COLO829 (cell line): ENCODE measurements at regions not wholly inside any gene's neighbourhood (a gene's known extent, or its start where the extent isn't known, plus 50 kb on each side); places are given as distances from the start of the nearest gene placed in this dataset.

Source experiments
- DNase-seq: peaks from one replicate; pipeline ENCODE4 v3.0.0; 2012; ENCODE audit warnings: low spot score

DNA sequence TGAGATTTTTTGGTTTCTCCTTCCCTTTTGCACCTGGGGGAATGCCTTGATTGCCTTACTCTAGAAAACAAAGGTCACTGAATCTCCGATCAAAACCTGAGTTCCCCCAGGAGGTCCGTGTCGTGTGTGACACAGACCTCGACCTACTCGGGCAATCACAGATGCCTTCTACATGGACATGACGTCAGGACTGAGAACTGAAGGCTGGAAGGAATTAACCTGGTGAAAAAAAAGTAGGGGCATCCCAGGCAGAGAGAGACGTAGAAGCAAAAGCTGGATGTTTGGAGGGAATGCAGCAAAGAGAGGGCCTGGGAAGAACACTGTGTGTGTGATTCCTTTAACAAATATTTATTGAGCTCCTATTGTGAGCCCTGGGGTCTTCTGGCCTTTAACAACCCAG is 178.0 kb downstream of the PRDM2 start:
- no peak for DNase-seq

DNA sequence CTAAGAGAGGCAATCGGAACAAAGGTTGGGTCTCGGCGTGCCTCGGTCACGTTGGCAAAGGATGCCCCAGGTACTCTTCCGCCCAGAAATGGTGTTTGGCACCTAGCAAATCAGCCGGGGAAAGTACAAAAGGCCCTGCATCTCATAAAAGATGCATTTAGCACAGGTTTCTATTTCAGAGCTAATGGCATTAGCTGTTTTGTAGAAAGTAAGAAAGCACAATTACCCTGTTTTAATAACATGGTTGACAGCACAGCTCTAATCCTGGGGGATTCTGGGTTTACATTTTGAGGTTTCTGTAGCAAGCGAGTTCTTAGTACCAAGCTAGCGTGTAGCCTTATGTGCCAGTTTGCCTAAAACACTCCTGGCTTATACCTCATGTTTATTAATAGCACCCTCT is 178.5 kb downstream of the PRDM2 start:
- DNase-seq = no peak

DNA sequence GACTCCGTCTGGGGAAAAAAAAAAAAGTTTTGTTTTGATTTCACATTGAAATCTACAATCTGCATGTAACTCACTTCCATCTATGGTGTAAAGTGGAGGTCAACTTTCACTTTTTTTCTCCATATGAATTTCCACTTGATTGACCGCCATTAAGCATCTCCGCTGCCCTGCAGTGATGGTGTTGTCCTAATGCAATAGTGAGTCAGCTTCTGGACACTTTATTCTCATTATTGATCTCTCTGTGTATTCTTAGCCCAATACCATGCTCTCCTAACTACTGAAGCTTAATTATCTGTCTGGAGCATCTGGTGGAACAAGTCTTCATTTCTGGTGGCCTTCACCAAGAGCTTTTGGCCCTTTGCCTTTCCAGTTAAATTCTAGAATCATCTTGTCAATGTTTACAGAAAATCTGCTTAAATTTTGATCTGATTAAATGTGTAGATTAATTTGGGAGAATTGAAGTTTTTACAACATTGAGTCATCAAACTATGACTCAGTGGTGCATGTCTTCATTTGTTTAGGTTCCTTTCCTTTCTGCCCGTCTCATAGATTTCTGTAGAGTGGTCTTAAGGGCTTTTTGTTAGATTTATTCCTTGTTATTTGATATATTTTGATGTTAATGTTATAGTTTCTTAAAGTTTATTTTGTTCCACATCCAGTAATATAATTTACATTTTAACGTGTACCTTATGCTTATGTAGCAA is 181.5 kb downstream of the PRDM2 start:
- DNase-seq = no peak

DNA sequence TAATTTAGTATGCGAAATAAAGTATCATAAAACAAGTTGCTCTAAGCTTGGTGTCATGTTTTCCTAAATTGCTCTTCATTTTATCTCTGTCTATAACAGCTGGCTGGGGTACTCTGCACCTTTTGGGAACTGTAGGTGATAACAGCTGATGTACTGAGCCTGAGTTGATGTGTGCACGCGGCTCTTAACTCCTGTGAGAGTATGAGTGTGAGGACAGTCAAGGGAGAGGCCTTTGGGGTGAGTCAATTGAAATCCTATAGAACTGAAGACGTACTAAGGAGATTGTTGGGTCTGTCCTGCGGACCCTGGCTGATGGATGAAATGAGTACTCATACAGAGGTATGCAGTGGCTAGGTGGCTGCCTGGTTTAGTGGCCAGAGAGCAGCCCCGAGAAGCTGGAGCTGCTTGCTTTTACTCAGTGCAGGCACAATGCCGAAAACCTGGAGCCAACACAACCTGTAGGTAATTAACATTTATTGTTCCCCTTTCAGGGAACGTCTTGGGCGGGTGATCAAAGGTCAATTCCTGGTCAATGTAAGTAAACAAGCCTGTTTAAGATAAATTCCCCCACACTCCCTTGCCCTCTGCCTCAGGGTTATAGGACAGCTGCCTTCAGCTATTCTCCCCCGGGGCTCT is 188.5 kb downstream of the PRDM2 start:
- no peak for DNase-seq

DNA sequence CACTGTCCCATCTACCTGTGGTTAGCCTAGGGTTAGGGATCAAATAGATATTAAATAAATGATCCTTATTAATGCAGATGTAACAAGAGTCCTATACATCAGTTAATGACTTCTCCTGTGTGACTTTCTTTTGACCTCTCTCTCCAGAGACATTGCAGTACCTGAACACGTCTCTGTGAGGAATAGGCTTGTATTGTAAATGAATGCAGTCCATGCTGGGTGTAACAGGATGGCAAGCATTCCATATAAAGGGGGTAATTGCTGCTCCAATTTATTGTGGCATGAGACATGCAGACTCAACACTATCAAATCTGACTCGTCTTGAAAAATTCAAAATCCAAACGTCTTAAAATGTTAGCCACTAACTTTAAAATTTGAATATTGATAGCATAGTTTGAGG is 189.5 kb downstream of the PRDM2 start:
- DNase-seq = no peak

DNA sequence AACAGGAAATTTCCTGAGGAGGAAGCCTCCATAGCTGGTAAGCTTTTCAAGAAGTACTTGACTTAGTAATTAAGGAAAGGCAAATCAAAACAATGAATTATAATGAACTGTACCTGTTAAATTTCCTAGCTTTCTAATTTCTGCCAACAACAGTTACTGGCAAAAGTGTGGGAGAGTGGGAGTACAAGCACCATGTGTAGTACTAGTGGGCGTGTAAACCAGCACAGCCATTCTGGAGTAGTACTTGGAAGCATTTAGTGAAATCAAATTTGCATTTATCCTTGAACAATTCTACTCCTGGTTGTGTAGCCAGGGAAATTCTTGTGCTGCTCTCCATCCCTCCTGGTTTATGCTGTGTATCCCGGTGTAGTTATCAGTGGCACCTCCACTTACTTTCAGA is 190.8 kb downstream of the PRDM2 start:
- no peak for DNase-seq

DNA sequence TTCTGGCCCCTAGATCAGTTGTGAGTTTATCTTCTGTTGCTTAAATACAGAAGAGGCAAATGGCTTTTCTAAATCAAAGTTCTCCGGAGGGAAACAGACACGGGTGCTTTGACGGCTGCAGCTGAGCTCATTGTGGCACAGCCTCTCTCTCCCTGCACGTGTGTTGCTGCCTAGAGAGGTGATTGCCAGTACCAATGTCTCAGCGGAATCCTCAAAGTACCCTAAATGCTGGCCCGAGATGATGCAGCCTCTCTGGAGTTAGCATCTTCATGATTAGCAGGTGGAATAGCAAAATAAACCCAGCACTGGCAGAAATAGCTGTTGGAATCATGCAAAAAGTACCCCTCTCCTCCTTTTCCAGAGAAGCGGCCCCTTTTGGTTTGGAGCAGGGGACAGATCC is 192.2 kb downstream of the PRDM2 start:
- DNase-seq = no peak

DNA sequence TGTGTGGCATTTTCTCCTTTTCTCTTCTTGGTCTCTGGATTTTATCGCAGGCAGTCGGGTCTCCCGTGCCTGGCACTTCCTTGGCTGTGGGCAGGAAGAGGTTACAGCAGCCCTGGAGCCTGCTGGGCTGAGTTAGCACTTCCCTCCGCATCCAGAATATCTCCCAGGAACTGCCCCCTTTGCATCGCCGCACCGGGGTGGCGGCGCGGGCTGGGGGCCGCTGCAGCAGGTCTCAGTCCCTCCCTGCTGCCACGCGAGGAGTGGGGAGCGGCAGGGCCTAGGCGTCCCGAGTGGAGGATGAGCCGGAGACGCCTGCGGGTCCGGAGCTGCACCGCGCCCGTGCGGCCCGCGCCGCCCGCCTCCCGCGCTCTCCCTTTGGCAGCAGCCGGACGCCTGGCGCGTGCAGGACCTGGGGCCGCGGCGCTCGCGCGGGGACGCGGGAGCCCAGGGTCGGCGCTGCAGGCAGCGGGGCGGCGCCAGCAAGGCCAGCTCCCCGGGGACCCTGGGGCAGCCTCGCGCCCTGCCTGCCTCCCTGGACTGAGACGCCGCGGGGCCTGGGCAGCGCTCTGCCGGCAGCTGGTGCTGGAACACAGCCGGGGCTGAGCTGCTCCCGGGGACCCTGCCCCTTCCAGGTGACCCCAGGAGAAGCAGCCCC is 192.8 kb downstream of the PRDM2 start:
- no peak for DNase-seq

DNA sequence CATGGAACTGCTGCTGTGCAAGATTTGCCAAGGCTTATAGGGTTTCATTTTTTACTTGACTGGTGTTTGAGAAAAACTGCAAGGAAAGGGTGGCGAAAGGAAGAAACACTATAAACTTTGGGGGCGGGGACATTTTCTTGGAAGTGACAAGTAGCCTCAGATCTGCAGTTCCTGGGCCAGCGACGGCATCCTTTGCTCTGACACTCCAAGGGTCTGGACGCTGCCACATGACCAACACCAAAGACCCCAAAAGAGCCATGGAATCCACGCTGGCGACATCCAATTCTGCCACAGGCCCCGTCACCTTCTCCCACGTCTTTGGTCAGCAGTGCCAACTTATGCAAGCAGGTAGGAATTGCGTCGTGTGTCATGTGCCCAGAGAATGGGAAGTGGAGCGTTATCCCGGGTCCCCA is 193.4 kb downstream of the PRDM2 start:
- no peak for DNase-seq

DNA sequence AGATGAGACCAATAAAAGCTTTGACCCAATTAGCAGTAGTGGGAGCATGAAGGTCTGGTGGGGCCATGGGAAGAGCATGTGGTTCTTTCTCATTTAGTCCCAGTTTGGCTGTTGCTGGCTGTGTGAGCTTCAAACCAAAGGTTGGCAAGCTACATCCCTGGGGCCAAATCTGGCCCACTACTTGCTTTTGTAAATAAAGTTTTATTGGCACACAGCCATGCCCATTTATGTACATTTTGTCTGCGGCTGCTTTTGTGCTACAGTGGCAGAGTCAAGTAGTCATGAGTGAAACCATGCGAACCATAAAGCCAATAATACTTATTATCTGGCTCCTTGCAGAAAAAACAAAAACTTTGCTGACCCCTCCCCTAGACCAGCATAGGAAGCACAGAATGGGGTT is 196.9 kb downstream of the PRDM2 start:
- no peak for DNase-seq

DNA sequence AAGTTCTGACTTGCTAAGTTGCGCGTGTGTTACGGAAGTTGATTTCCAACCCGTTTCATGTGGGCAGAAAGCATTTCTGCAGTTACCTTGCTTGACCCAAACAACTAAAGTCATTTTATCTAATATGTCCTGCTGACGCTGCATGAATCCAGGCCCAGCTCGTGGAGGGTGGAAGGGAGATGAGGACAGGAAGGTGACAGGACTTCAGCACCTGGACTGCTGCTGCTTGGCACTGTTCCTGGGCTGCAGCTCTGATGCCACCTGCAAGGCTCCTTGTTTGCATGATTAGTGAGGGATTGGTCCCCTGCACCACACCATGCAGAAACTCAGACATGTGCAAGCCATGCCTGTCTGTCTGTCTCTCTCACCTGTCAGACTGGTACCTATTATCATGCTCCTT is 198.4 kb downstream of the PRDM2 start:
- DNase-seq = no peak

DNA sequence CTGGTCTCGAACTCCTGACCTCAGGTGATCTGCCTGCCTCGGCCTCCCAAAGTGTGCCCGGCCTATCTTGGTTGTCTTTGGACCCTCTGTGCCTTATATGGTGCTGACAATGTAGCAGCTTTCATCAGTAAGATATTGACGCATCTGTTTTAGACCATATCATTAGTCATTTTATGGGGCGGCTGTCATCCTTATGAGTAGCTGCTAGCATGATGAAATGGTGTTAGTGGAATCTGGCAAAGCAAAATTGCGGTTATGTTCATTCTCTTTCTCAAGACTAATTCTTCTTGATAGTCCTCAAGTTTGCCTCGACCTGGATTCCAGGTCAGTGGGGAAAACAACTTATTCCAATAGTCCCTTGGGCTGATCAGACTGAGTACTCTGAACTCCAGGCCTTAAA is 199.9 kb downstream of the PRDM2 start:
- no peak for DNase-seq

DNA sequence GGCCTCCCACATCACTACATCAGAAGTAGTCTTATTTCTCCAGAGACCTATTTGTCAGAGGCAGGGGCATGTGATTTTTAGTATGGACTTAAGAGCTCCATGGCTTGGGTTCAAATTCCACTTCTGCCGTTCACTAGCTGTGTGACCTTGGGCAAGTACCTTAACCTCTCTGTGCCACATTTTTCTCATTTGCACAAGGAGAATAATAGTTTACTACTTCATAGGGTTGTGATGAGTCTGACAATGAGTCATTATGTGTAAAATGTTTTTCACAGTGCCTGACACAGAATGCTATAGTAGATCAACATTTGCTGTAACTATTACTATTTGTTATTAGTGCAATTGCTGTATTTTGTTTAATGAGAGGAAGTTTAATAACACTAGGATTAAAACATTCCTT is 200.6 kb downstream of the PRDM2 start:
- DNase-seq = no peak

DNA sequence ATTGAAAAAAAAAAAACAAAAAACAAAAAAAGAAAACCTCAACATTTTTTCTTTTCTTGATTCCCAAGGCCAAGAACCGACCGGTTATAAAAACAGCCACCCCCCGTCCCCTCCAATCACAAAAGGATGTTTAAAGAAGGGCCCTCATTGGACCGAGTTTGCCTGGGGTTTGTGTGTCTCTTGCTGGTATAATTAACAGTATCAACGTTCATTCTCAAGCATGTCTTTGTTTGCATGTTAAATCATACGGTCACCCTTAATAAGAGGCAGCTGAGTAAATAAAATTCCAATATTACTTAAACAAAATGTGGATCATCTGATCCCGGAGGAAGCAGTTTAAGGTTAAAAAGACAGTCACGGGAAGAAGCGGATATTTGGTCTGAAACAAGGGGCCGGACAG is 201.1 kb downstream of the PRDM2 start:
- DNase-seq = no peak

DNA sequence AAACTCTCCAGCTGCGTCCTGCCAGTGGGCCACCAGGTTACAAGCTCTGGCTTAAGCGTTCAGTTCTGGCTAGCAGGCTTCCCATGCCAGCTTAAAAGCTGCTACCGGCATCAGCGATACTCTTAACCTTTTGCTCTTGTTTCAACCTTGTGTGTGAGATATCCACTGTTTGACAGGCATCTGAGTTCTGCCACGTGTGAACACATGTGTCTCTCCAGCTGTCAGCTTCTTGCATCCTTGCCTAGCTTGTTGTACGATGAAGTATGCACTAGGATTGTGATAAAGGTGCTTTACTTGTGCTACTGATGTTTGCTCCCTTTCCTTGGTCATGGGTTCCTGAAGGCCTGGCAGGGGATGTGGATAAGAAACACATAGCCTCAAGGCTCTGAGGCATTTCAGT is 201.6 kb downstream of the PRDM2 start:
- no peak for DNase-seq

DNA sequence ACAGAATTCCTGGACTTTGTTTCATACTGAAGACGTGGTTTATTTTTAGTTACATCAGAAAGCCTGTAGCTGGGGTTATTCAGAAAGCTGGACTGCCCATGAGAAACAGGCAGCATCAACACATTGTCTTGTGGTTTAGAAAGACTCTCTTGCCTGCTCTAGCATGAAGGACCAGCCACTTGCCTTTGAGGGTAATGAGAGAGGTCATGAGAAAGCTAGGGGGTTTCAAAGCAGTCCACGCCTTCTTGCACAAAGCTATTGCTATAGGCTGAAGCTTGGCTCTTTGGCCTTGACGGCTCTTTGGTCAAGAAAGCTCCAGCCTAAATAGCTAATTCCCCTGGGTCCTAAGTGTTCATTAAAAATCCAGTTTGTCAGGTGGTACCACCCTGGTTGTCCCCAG is 208.1 kb downstream of the PRDM2 start:
- DNase-seq = no peak

DNA sequence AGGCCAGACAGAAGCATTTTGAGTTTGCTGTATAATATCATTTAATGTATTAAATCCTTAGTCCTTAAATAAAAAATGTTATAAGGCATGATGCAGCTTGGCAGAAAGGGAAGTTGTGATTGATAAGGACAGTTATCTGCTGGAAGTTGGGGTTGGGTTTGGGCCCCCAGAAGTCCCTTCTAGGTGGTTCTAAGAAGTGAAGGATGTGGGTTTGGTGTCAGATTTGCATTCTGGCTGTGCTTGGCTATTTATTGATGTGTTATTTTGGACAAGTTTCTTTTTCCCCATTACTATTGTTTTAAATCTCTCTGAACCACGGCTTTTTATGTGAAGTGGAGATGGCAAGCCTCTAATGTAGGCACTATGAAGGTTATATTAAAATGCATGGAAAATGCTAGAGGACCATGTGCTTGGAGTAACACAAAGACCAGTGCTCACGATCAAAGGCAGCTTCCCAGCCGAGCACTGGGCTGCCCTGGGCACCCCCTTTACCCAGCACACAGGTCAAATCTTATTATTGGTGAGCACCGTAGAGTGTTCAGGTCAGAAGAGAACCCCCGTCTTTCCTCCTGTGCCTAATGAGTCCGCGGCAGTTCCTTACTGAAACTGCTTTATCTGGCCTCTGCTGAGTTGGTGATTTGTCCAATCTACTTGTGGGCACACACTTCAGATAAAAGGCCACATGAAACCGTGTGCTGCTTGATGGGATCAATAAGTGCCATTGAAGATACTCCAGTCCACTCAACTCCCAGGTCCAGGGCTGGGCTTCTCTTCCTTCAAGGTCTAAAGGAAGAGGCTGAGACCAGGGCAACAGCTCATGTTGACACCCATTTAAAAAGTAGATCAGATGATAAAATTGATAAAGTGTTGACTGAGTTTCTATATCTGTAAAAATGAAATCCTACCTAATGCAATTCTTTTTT is 212.0 kb downstream of the PRDM2 start:
- DNase-seq = no peak

DNA sequence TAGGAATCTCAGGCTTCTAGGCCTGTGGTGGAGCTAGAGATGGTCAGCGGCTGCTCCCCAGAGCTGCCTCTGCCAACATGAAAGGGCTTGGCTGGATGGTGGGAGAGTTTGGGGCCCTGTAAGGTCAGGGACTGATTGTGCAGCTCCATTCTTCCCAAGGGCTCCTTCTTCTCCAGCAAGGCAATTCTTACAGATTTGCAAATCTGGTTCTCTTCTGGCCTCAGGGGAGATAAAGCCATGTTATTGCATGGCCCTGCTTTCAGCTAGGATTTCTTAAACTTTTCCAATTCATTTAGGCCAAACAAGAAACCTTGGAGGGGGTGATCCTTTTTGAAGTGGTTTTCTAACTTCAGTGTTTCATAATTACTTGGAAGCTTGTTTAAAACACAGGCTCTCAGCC is 213.4 kb downstream of the PRDM2 start:
- no peak for DNase-seq

DNA sequence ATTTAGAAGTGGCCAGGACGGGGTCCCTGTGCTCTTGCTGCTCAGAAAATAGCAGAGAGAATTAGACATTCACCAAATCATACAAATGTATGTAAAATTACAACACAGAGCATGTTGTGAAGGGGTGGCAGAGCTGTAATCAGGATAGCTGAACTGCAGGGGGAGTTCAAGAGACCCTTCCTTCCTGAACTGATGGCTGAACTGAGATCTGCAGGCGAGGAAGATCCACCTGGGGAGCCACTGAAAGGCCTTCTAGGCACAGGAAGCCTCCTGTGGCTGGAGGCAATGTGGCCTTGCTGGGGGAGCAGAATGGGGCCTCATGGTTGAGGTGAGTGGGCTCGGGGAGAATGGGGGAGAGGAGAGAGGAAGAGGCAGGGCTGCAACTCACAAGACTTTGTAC is 216.5 kb downstream of the PRDM2 start:
- no peak for DNase-seq

DNA sequence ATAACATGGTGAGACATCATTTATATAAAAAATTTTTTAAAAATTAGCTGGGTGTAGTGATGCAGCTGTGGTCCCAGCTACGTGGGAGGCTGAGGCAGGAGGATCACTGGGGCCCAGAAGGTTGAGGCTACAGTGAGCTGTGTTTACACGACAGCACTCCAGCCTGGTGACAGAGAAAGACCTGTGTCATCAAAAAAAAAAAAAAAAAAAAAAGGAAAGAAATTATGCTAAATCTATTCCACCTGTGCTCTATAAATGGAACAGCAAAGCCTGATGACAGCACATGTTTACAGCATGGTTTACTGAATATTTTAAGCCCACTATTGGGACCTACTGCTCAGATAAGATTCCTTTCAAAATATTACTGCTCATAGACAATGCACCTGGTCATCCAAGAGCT is 217.6 kb downstream of the PRDM2 start:
- no peak for DNase-seq

DNA sequence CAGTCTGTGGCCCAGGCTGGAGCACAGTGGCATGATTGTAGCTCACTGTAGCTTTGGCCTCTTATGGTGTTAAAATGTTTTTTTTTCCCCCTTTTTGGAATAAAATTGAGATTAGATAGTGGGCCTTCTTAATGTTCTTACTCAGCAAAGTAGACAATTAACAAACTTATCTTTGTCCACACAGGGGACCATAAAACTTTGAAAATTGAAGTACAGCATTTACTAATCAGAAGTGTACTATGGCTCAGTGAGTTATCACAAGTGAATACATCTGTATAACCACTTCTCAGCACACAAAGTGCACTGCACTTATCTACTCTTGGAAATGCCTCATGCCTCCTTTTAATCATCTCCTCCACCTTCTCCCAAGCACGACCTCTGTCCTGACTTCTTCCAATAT is 218.9 kb downstream of the PRDM2 start:
- DNase-seq = no peak

DNA sequence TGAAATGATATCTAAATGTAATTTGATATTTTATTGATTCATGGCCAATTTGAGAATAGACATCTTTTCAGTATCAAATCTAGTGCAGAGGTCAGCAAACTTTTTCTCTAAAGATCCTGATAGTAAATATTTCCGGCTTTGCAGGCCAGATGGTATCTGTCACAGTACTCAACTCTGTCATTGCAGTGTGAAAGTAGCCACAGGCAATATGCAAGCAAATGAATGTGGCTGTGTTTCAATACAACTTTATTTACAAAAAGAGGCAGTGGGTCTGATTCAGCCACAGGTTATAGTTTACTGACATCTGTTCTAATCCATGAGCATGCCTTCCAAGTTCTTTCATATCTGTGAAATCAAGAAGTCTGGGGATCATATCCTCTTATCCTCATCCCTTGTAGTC is 221.2 kb downstream of the PRDM2 start:
- no peak for DNase-seq
